GM12878 (cell line): ENCODE measurements at regions not wholly inside any gene's neighbourhood (a gene's known extent, or its start where the extent isn't known, plus 50 kb on each side); places are given as distances from the start of the nearest gene placed in this dataset.

ENCODE experiments used
- BHLHE40 ChIP-seq, 2 experiments: fragments of 450-650 bp in 1 of 2; IDR thresholded peaks; 2 replicates each; pipeline ENCODE4 v1.6.1; 2011 to 2017; ENCODE audit warnings: low read depth in 2 of 2, borderline replicate concordance in 1 of 2, improper control_type of control experiment in 1 of 2, low read length in 1 of 2, mild to moderate bottlenecking in 1 of 2
- ETV6 ChIP-seq, 2 experiments: fragments of 450-650 bp in 1 of 2; IDR thresholded peaks in 1 of 2; conservative IDR thresholded peaks in 1 of 2; 2 replicates each; pipeline ENCODE4 v1.6.1; 2014; ENCODE audit warnings: antibody characterized with exemption in 1 of 2, borderline replicate concordance in 1 of 2, low read depth in 1 of 2, mild to moderate bottlenecking in 1 of 2, moderate library complexity in 1 of 2
- GATAD2B ChIP-seq: fragments of 450-650 bp; conservative IDR thresholded peaks from 2 replicates; pipeline ENCODE4 v1.6.1; 2017; ENCODE audit warnings: low read depth, mild to moderate bottlenecking, moderate library complexity
- HDAC6 ChIP-seq: fragments of 200-600 bp; sonication (generic); IDR thresholded peaks from one replicate; pipeline ENCODE4 v1.8.0; 2017; ENCODE audit warnings: antibody characterized with exemption; ENCODE audit not compliant: unreplicated experiment
- MYB ChIP-seq: fragments of 150-350 bp; IDR thresholded peaks from 2 replicates; pipeline ENCODE4 v1.6.1; 2014; ENCODE audit warnings: mild to moderate bottlenecking, low read depth, low read length, borderline replicate concordance
- RUNX3 ChIP-seq: IDR thresholded peaks from 2 replicates; pipeline ENCODE4 v1.6.1; 2012; ENCODE audit warnings: low read length, inconsistent platforms
- TCF12 ChIP-seq: IDR thresholded peaks from 2 replicates; pipeline ENCODE4 v1.6.1; 2011; ENCODE audit warnings: low read depth, mild to moderate bottlenecking, low read length
- ZBED1 ChIP-seq: IDR thresholded peaks from 2 replicates; pipeline ENCODE4 v1.6.1; 2016; ENCODE audit warnings: borderline replicate concordance
- TF ChIP-seq, protein P1 (sequence below): fragments of 450-650 bp; formaldehyde crosslinking; IDR thresholded peaks from 2 replicates; pipeline ENCODE4 v1.5.0; 2022; ENCODE audit warnings: mild to moderate bottlenecking, missing genetic modification characterization
- TF ChIP-seq, protein P2 (sequence below): fragments of 450-650 bp; IDR thresholded peaks from 2 replicates; pipeline ENCODE4 v1.6.1; 2017; ENCODE audit warnings: borderline replicate concordance
- TF ChIP-seq, protein P3 (sequence below): IDR thresholded peaks from 2 replicates; pipeline ENCODE4 v1.6.1; 2012; ENCODE audit warnings: low read depth, low read length, improper control_type of control experiment
- TF ChIP-seq, protein P4 (sequence below): fragments of 450-650 bp; IDR thresholded peaks from 2 replicates; pipeline ENCODE4 v1.6.1; 2017; ENCODE audit warnings: low read depth, mild to moderate bottlenecking, moderate library complexity
- TF ChIP-seq, protein P5 (sequence below): fragments of 450-650 bp; IDR thresholded peaks from 2 replicates; pipeline ENCODE4 v1.6.1; 2016; ENCODE audit warnings: mild to moderate bottlenecking, moderate library complexity, borderline replicate concordance
- TF ChIP-seq, protein P6 (sequence below): fragments of 450-650 bp; IDR thresholded peaks from 2 replicates; pipeline ENCODE4 v1.6.1; 2018; ENCODE audit warnings: borderline replicate concordance, mild to moderate bottlenecking; ENCODE audit not compliant: partially characterized antibody

DNA sequence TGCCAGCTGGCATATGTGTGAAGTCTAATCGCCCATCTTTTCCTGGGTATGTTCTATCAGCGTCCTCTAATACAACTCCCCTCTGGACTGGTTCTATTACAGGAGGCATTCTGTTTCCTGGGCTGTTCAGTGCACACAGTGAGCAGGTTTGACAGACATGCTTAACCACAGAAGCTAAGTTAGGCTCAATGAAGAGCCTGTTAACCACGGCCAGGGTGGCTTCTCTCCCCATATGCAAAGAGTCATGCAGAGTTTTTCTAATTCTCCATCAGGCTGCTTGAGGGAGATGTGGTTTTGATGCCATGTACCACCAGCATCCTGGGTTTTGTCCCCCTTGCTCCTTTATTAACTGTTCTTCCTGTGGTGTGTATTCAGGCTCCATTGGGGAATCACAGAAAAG lies 57.2 kb upstream of the ALOX12 start (continued):
- TF ChIP-seq, protein P1, sequence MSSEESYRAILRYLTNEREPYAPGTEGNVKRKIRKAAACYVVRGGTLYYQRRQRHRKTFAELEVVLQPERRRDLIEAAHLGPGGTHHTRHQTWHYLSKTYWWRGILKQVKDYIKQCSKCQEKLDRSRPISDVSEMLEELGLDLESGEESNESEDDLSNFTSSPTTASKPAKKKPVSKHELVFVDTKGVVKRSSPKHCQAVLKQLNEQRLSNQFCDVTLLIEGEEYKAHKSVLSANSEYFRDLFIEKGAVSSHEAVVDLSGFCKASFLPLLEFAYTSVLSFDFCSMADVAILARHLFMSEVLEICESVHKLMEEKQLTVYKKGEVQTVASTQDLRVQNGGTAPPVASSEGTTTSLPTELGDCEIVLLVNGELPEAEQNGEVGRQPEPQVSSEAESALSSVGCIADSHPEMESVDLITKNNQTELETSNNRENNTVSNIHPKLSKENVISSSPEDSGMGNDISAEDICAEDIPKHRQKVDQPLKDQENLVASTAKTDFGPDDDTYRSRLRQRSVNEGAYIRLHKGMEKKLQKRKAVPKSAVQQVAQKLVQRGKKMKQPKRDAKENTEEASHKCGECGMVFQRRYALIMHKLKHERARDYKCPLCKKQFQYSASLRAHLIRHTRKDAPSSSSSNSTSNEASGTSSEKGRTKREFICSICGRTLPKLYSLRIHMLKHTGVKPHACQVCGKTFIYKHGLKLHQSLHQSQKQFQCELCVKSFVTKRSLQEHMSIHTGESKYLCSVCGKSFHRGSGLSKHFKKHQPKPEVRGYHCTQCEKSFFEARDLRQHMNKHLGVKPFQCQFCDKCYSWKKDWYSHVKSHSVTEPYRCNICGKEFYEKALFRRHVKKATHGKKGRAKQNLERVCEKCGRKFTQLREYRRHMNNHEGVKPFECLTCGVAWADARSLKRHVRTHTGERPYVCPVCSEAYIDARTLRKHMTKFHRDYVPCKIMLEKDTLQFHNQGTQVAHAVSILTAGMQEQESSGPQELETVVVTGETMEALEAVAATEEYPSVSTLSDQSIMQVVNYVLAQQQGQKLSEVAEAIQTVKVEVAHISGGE (CRISPR knock-in tag): no peak
- TF ChIP-seq MYB (no peak), HDAC6 (no peak), RUNX3 (peak; percentile 73), GATAD2B (no peak), TCF12 (no peak), BHLHE40 (IDR thresholded peaks at IDR 0.05; ENCODE audit: borderline replicate concordance in 1 of 2, low read depth in 2 of 2, low read length in 1 of 2) (no peak), ZBED1 (no peak), ETV6 (conservative IDR thresholded peaks at IDR 0.05 in 1 of 2, IDR thresholded peaks at IDR 0.05 in 1 of 2; ENCODE audit: borderline replicate concordance in 1 of 2, low read depth in 1 of 2) (no peak)
- TF ChIP-seq, protein P2, sequence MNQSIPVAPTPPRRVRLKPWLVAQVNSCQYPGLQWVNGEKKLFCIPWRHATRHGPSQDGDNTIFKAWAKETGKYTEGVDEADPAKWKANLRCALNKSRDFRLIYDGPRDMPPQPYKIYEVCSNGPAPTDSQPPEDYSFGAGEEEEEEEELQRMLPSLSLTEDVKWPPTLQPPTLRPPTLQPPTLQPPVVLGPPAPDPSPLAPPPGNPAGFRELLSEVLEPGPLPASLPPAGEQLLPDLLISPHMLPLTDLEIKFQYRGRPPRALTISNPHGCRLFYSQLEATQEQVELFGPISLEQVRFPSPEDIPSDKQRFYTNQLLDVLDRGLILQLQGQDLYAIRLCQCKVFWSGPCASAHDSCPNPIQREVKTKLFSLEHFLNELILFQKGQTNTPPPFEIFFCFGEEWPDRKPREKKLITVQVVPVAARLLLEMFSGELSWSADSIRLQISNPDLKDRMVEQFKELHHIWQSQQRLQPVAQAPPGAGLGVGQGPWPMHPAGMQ: no peak
- TF ChIP-seq, protein P3, sequence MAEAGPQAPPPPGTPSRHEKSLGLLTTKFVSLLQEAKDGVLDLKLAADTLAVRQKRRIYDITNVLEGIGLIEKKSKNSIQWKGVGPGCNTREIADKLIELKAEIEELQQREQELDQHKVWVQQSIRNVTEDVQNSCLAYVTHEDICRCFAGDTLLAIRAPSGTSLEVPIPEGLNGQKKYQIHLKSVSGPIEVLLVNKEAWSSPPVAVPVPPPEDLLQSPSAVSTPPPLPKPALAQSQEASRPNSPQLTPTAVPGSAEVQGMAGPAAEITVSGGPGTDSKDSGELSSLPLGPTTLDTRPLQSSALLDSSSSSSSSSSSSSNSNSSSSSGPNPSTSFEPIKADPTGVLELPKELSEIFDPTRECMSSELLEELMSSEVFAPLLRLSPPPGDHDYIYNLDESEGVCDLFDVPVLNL: no peak
- TF ChIP-seq, protein P4, sequence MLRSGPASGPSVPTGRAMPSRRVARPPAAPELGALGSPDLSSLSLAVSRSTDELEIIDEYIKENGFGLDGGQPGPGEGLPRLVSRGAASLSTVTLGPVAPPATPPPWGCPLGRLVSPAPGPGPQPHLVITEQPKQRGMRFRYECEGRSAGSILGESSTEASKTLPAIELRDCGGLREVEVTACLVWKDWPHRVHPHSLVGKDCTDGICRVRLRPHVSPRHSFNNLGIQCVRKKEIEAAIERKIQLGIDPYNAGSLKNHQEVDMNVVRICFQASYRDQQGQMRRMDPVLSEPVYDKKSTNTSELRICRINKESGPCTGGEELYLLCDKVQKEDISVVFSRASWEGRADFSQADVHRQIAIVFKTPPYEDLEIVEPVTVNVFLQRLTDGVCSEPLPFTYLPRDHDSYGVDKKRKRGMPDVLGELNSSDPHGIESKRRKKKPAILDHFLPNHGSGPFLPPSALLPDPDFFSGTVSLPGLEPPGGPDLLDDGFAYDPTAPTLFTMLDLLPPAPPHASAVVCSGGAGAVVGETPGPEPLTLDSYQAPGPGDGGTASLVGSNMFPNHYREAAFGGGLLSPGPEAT: no peak
- TF ChIP-seq, protein P5, sequence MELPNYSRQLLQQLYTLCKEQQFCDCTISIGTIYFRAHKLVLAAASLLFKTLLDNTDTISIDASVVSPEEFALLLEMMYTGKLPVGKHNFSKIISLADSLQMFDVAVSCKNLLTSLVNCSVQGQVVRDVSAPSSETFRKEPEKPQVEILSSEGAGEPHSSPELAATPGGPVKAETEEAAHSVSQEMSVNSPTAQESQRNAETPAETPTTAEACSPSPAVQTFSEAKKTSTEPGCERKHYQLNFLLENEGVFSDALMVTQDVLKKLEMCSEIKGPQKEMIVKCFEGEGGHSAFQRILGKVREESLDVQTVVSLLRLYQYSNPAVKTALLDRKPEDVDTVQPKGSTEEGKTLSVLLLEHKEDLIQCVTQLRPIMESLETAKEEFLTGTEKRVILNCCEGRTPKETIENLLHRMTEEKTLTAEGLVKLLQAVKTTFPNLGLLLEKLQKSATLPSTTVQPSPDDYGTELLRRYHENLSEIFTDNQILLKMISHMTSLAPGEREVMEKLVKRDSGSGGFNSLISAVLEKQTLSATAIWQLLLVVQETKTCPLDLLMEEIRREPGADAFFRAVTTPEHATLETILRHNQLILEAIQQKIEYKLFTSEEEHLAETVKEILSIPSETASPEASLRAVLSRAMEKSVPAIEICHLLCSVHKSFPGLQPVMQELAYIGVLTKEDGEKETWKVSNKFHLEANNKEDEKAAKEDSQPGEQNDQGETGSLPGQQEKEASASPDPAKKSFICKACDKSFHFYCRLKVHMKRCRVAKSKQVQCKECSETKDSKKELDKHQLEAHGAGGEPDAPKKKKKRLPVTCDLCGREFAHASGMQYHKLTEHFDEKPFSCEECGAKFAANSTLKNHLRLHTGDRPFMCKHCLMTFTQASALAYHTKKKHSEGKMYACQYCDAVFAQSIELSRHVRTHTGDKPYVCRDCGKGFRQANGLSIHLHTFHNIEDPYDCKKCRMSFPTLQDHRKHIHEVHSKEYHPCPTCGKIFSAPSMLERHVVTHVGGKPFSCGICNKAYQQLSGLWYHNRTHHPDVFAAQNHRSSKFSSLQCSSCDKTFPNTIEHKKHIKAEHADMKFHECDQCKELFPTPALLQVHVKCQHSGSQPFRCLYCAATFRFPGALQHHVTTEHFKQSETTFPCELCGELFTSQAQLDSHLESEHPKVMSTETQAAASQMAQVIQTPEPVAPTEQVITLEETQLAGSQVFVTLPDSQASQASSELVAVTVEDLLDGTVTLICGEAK: no peak
- TF ChIP-seq, protein P6, sequence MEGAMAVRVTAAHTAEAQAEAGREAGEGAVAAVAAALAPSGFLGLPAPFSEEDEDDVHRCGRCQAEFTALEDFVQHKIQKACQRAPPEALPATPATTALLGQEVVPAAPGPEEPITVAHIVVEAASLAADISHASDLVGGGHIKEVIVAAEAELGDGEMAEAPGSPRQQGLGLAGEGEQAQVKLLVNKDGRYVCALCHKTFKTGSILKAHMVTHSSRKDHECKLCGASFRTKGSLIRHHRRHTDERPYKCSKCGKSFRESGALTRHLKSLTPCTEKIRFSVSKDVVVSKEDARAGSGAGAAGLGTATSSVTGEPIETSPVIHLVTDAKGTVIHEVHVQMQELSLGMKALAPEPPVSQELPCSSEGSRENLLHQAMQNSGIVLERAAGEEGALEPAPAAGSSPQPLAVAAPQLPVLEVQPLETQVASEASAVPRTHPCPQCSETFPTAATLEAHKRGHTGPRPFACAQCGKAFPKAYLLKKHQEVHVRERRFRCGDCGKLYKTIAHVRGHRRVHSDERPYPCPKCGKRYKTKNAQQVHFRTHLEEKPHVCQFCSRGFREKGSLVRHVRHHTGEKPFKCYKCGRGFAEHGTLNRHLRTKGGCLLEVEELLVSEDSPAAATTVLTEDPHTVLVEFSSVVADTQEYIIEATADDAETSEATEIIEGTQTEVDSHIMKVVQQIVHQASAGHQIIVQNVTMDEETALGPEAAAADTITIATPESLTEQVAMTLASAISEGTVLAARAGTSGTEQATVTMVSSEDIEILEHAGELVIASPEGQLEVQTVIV: no peak
